Chondrocyte (in vitro differentiated cells): ENCODE measurements at regions not wholly inside any gene's neighbourhood (a gene's known extent, or its start where the extent isn't known, plus 50 kb on each side); places are given as distances from the start of the nearest gene placed in this dataset.

Experiments used
- DNase-seq: peaks from one replicate; pipeline ENCODE4 v3.0.0; 2021; ENCODE audit warnings: mixed read lengths, low spot score
- H3K27ac Mint-ChIP-seq: one replicate; pipeline ENCODE4 v1.8.0; 2021; ENCODE audit warnings: mild to moderate bottlenecking, moderate library complexity, mixed read lengths; ENCODE audit not compliant: unreplicated experiment
- H3K27me3 Mint-ChIP-seq: 2 replicates; pipeline ENCODE4 v1.8.0; 2021; ENCODE audit warnings: low read depth, mixed read lengths
- H3K36me3 Mint-ChIP-seq: 2 replicates; pipeline ENCODE4 v1.8.0; 2021; ENCODE audit warnings: low read depth, mixed read lengths
- H3K4me1 Mint-ChIP-seq: 2 replicates; pipeline ENCODE4 v1.8.0; 2021; ENCODE audit warnings: low read depth, mild to moderate bottlenecking, mixed read lengths
- H3K4me3 Mint-ChIP-seq: one replicate; pipeline ENCODE4 v1.8.0; 2021; ENCODE audit warnings: mild to moderate bottlenecking, moderate library complexity, mixed read lengths; ENCODE audit not compliant: unreplicated experiment
- H3K9me3 Mint-ChIP-seq: 2 replicates; pipeline ENCODE4 v1.8.0; 2021; ENCODE audit warnings: low read depth, mixed read lengths
- TF ChIP-seq, protein P1 (sequence below): fragments of 200-600 bp; sonication (generic); IDR thresholded peaks from 2 replicates; pipeline ENCODE4 v1.5.0; 2021; ENCODE audit warnings: antibody characterized with exemption, mild to moderate bottlenecking, moderate library complexity

DNA sequence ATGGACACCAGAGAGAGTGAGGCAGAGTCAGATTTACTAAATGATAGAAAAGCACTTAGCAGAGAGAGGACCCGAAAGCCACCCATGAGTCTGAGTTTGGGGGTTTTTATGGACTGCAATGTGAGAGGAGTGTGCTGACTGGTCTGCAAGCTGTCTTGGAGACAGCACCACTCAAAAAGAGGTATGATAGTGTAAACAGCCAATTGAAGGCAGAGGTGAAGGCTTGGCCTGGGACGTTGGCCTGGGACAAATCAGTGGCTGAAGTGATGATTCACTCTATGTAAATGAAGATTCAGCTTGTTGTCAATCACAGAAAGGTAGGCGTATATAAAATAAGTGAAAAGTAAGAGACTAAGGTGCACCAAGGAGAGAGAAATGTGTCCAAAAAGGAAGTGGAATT lies 217.6 kb upstream of the ZFP42 start:
- peaks cover 1% of the 10 kb centered on the region for H3K36me3 Mint-ChIP-seq
- H3K4me3 Mint-ChIP-seq = no peak overlapping the region
- H3K27ac Mint-ChIP-seq = no peak overlapping the region
- no peak for DNase-seq
- TF ChIP-seq, protein P1, sequence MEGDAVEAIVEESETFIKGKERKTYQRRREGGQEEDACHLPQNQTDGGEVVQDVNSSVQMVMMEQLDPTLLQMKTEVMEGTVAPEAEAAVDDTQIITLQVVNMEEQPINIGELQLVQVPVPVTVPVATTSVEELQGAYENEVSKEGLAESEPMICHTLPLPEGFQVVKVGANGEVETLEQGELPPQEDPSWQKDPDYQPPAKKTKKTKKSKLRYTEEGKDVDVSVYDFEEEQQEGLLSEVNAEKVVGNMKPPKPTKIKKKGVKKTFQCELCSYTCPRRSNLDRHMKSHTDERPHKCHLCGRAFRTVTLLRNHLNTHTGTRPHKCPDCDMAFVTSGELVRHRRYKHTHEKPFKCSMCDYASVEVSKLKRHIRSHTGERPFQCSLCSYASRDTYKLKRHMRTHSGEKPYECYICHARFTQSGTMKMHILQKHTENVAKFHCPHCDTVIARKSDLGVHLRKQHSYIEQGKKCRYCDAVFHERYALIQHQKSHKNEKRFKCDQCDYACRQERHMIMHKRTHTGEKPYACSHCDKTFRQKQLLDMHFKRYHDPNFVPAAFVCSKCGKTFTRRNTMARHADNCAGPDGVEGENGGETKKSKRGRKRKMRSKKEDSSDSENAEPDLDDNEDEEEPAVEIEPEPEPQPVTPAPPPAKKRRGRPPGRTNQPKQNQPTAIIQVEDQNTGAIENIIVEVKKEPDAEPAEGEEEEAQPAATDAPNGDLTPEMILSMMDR = no peak
- H3K9me3 Mint-ChIP-seq = peaks cover 3% of the 10 kb centered on the region
- peaks cover 9% of the 10 kb centered on the region for H3K4me1 Mint-ChIP-seq
- no peaks in the 10 kb centered on the region for H3K27me3 Mint-ChIP-seq

- Mint-ChIP-seq H3K4me3 (no peak overlapping the region), H3K27ac (no peak overlapping the region), H3K36me3 (peaks cover 1% of the 10 kb centered on the region), H3K27me3 (no peaks in the 10 kb centered on the region), H3K9me3 (peaks cover 5% of the 10 kb centered on the region), H3K4me1 (peaks cover 5% of the 10 kb centered on the region)
- TF ChIP-seq, protein P1 = no peak
- no peak for DNase-seq
Observed at GRCh38 chr4:187780070-187780469, 215.5 kb upstream of the ZFP42 start.

DNA sequence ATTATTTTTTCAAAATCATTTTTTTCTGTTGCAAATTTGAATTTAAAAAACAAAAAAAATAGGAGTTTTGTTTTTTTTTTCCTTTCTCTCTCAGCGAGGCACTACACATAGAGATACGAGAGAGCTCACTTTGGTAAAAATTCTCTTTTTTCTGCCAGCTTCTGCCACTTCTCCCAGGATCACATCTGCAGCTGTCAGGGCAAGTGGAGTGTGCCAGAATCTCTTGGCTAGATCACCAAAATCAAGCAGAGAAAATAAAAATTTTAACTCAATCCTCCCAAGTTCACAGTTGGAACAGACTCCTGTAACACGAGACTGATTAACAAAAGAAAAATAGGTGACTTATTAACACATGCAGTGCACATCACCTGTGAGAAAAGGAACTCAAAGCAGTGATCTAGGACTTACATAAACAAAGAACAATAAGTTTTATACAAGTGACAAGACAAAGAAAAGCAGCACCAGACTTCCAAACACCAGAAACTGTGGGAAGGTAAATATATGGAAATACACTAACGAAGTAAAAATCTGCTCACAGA lies 213.2 kb upstream of the ZFP42 start:
- Mint-ChIP-seq H3K4me1 (peaks cover 8% of the 10 kb centered on the region), H3K4me3 (no peak overlapping the region), H3K27me3 (no peaks in the 10 kb centered on the region), H3K9me3 (peaks cover 5% of the 10 kb centered on the region), H3K27ac (no peak overlapping the region), H3K36me3 (peaks cover 1% of the 10 kb centered on the region)
- DNase-seq = no peak
- TF ChIP-seq, protein P1 = no peak

- Mint-ChIP-seq H3K4me3 (no peak overlapping the region), H3K4me1 (peaks cover 15% of the 10 kb centered on the region), H3K9me3 (peaks cover 3% of the 10 kb centered on the region), H3K36me3 (no peaks in the 10 kb centered on the region), H3K27me3 (no peaks in the 10 kb centered on the region), H3K27ac (no peak overlapping the region)
- TF ChIP-seq, protein P1 = no peak
- no peak for DNase-seq
Observed at GRCh38 chr4:187786190-187786589, 209.4 kb upstream of the ZFP42 start.

GRCh38 chr4:187789078-187789477 lies 206.5 kb upstream of the ZFP42 start:
- TF ChIP-seq, protein P1 = no peak
- Mint-ChIP-seq H3K4me1 (peaks cover 10% of the 10 kb centered on the region), H3K27me3 (no peaks in the 10 kb centered on the region), H3K9me3 (peaks cover 3% of the 10 kb centered on the region), H3K36me3 (no peaks in the 10 kb centered on the region), H3K27ac (no peak overlapping the region), H3K4me3 (no peak overlapping the region)
- no peak for DNase-seq
